CD1c-positive myeloid dendritic cell (primary cell): ENCODE measurements at regions not wholly inside any gene's neighbourhood (a gene's known extent, or its start where the extent isn't known, plus 50 kb on each side); places are given as distances from the start of the nearest gene placed in this dataset.
"Not testable (repeated sequence)": the region's sequence is repeated elsewhere in the genome, so short reads cannot be mapped to it uniquely, and the experiment has no call there.

Experiments
- DNase-seq: peaks from one replicate; pipeline ENCODE4 v3.0.0-alpha.2; 2016; ENCODE audit errors: extremely low spot score

DNA sequence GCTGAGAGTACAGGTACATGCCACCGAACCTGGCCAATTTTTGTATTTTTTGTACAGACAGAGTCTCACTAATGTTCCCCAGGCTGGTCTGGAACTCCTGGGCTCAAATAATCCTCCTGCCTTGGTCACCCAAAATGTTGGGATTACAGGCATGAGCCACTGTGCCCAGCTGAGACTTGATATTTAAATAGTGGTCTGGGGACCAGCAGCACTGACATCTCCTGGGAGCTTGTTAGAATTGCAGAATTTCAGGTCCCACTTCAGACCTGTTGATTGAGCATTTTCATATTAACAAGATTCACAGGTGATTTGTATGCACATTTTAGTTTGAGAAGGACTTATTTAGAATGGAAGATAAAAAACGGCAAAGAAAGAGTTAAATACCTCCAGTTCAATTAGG lies 57.0 kb upstream of the COBL start:
- DNase-seq: not testable (repeated sequence)

DNA sequence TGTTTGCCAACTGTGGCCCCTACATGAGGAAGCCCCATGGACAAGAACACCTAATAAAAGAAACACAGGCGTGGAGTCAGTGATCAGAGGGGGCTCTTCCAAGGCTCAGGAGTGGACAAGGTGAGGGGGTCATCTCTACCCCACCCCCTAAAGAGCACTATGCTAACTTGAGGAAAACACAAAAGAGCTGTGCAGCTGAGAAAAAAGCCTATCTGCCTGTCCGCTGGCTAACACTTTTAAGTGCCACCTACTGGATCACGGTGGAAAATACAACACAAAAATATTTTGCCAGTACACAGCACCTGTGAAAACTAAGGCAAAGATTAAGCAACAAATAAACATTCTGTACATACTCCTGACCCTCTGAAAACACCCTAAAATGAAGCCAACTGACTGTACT lies 53.1 kb upstream of the COBL start:
- peak; percentile 3 for DNase-seq

DNA sequence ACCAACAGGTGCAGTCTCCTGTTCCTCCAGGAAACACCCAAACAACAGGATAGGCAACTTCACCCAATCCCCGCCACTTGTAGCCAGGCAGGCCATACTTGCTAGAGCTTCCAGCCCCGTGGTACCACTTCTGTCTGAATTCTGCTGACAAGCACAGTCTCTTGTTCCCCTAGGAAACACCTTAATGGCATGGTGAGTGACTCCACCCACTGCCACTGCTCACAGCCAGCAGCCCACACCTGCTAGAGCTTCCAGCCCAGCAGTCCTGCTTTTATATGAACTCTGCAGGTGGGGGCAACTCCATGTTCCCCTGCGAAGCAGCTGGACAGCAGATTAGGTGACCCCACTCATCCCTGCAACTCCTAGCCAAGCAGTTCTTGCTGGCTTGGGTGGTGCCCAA lies 52.6 kb upstream of the COBL start:
- not testable (repeated sequence) for DNase-seq

DNA sequence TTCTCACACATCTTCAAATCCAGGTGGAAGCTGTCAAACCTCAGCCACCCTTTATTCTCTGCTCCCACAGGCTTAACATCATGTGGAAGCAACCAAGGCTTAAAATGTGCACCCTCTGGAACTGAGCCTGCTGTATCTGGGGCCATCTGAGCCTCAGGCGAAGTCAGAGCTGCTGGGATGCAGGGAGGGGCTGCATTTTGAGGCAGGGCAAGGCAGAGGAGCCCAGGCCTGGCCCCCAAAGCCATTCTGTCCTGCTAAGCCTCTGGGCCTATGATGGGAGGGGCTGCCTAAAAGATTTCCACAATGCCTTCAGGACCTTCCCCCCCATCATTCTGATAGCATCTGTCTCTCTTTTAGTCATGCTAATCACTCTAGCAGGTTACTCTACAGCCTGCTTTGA lies 51.7 kb upstream of the COBL start:
- no peak for DNase-seq

DNA sequence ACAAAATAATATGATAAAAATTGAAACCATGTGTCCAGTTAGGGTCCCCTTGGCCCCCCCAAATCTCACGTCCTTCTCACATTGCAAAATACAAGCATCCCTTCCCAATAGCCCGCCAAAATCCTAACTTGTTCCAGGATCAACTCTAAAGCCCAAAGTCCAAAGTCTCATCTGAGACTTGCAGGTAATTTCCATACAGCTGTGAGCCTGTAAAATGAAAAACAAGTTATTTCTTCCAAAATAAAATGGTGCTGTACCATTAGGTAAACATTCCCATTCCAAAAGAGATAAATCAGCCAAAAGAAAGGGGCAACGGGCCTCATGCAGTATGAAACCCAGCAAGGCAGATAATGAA lies 51.0 kb upstream of the COBL start:
- DNase-seq: no peak

DNA sequence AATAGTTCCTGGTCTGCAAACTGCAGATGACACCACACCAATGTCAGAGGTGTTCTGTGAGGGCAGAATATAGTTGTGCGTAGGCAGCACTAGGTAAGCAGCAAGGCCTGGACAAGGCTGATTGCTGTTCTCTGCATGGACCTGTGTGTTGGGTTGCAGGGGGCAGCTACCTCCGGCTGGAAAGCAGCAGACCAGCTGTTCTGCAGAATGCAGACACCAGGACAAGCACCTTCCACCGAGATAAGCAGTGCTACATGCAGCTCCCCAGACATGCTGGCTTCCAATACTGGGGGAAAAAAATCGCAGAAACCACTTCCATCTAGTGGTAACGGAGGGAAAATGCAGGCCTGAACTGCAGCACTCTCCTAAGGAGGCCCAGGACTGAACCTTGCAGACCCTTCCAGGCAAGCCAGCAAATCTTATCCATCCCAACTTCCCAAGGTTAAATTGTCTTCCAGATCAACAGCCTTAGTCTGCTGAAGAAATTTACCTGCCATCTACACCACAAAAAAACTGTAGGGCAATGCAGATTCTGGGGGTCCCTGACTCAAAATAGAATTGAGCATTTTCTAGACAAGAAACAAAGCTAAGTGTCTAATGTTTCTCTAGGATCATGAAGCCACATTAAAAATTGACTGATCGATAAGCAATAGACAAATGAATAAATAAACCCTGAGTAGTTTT lies 50.5 kb upstream of the COBL start:
- DNase-seq: peak; percentile 7
